ENCODE measurements at regions not wholly inside any gene's neighbourhood (a gene's known extent, or its start where the extent isn't known, plus 50 kb on each side); places are given as distances from the start of the nearest gene placed in this dataset.
"Not testable (repeated sequence)": the region's sequence is repeated elsewhere in the genome, so short reads cannot be mapped to it uniquely, and the experiment has no call there.

DNA sequence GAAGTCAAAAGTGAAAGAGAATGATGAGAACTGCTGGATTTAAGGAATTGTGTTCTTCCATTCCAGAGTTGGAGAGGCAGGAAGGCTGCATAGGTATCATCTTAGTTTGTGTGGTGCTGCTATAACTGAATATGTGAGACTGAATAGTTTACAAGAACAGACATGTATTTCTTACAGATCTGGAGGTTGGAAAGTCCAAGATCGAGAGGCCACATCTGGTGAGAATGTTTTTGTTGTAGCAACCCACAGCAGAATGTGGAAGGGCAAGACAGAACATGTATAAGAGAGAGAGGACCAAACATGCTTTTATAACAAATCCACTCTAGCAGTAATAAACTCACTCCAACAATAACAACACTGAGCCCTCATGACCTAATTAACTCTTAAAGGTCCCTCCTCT lies 408.6 kb downstream of the FAM47B start:
- H3K27me3 ChIP-seq, result no peaks in the 10 kb centered on the region
- no peaks in the 10 kb centered on the region for H3K36me3 ChIP-seq
- DNase-seq, result no peak
- H3K4me3 ChIP-seq (ENCODE audit: low read depth, low read length), result no peak overlapping the region
- H3K9me3 ChIP-seq, result no peaks in the 10 kb centered on the region
- no peaks in the 10 kb centered on the region for H3K4me1 ChIP-seq
- no peak for TF ChIP-seq CTCF (IDR thresholded peaks at IDR 0.05; ENCODE audit: low read depth, low read length)

GRCh38 chrX:35351795-35352483 lies 409.3 kb downstream of the FAM47B start:
- H3K27me3 ChIP-seq, result no peaks in the 10 kb centered on the region
- H3K4me3 ChIP-seq (ENCODE audit: low read depth, low read length), result no peak overlapping the region
- no peaks in the 10 kb centered on the region for H3K36me3 ChIP-seq
- H3K9me3 ChIP-seq, result no peaks in the 10 kb centered on the region
- TF ChIP-seq CTCF (IDR thresholded peaks at IDR 0.05; ENCODE audit: low read depth, low read length), result no peak
- H3K4me1 ChIP-seq, result no peaks in the 10 kb centered on the region
- DNase-seq, result no peak

GRCh38 chrX:35357656-35358055 lies 415.1 kb downstream of the FAM47B start:
- no peaks in the 10 kb centered on the region for H3K4me1 ChIP-seq
- no peaks in the 10 kb centered on the region for H3K27me3 ChIP-seq
- no peak for TF ChIP-seq CTCF (IDR thresholded peaks at IDR 0.05; ENCODE audit: low read depth, low read length)
- DNase-seq, result no peak
- no peaks in the 10 kb centered on the region for H3K9me3 ChIP-seq
- H3K4me3 ChIP-seq (ENCODE audit: low read depth, low read length), result no peak overlapping the region
- H3K36me3 ChIP-seq, result no peaks in the 10 kb centered on the region

DNA sequence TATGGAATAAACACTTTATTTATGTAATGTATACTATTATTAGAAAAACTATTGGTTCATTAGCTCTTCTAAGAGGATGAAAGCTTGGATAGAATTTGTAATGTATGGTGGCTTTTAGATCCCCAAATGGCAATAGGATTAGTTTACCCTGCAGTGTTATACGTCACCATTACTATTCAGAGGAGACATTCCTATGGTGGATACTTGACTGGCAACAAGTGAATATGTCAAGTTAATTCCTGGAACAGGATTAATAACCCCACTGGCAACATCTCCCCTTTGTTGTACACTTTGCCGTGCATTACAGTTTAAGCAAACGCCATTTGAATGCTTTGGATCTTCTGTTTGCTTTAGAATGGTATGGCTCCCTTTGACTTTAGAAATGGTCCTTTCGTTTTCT lies 420.3 kb downstream of the FAM47B start:
- DNase-seq, result no peak
- no peak overlapping the region for H3K4me3 ChIP-seq (ENCODE audit: low read depth, low read length)
- H3K4me1 ChIP-seq, result no peaks in the 10 kb centered on the region
- no peak for TF ChIP-seq CTCF (IDR thresholded peaks at IDR 0.05; ENCODE audit: low read depth, low read length)
- H3K36me3 ChIP-seq, result no peaks in the 10 kb centered on the region
- H3K27me3 ChIP-seq, result no peaks in the 10 kb centered on the region
- H3K9me3 ChIP-seq, result no peaks in the 10 kb centered on the region

- no peak for TF ChIP-seq CTCF (IDR thresholded peaks at IDR 0.05; ENCODE audit: low read depth, low read length)
Measured at GRCh38 chrX:35374116-35374515, 424.0 kb upstream of the MAGEB16 start.

GRCh38 chrX:35380808-35381700 lies 417.1 kb upstream of the MAGEB16 start:
- TF ChIP-seq CTCF (IDR thresholded peaks at IDR 0.05; ENCODE audit: low read depth, low read length), result peak; percentile 78
- no peak overlapping the region for H3K4me3 ChIP-seq (ENCODE audit: low read depth, low read length)
- no peaks in the 10 kb centered on the region for H3K4me1 ChIP-seq
- no peaks in the 10 kb centered on the region for H3K36me3 ChIP-seq
- peak; percentile 16 for DNase-seq
- H3K27me3 ChIP-seq, result no peaks in the 10 kb centered on the region
- no peaks in the 10 kb centered on the region for H3K9me3 ChIP-seq

More at GRCh38 chrX:35374116-35374515, 424.0 kb upstream of the MAGEB16 start:
- Histone ChIP-seq H3K36me3 (no peaks in the 10 kb centered on the region), H3K27me3 (no peaks in the 10 kb centered on the region), H3K9me3 (no peaks in the 10 kb centered on the region), H3K4me1 (no peaks in the 10 kb centered on the region), H3K4me3 (ENCODE audit: low read depth, low read length) (no peak overlapping the region)
- DNase-seq, result no peak

GRCh38 chrX:35381709-35382108 lies 416.4 kb upstream of the MAGEB16 start:
- not testable (repeated sequence) for H3K4me3 ChIP-seq (ENCODE audit: low read depth, low read length); H3K36me3 ChIP-seq; H3K4me1 ChIP-seq; H3K27me3 ChIP-seq; DNase-seq; H3K9me3 ChIP-seq
